SK-N-MC (cell line): ENCODE measurements at regions not wholly inside any gene's neighbourhood (a gene's known extent, or its start where the extent isn't known, plus 50 kb on each side); places are given as distances from the start of the nearest gene placed in this dataset.
"Not testable (repeated sequence)": the region's sequence is repeated elsewhere in the genome, so short reads cannot be mapped to it uniquely, and the experiment has no call there.

ENCODE experiments used
- DNase-seq: peaks from one replicate; pipeline ENCODE4 v3.0.0-alpha.2; 2011; ENCODE audit warnings: low read depth, low spot score
- H3K27ac ChIP-seq: fragments of 200-600 bp; sonication (generic); 2 replicates; pipeline ENCODE4 v1.5.1; 2016; ENCODE audit warnings: mixed run types
- H3K36me3 ChIP-seq: fragments of 200-600 bp; sonication (generic); 2 replicates; pipeline ENCODE4 v1.6.1; 2017; ENCODE audit warnings: antibody characterized with exemption, low read length, mixed read lengths; ENCODE audit not compliant: insufficient read depth
- H3K4me3 ChIP-seq: fragments of 200-600 bp; sonication (generic); 2 replicates; pipeline ENCODE4 v1.5.1; 2016
- H3K9ac ChIP-seq: fragments of 200-600 bp; sonication (generic); 2 replicates; pipeline ENCODE4 v1.8.0; 2017; ENCODE audit warnings: mixed run types, mixed read lengths; ENCODE audit not compliant: insufficient read length
- H3K9me3 ChIP-seq: fragments of 200-600 bp; sonication (generic); 2 replicates; pipeline ENCODE4 v1.6.1; 2017; ENCODE audit warnings: low read depth, mild to moderate bottlenecking, antibody characterized with exemption, low read length, moderate library complexity, mixed read lengths
- EZH2 ChIP-seq: fragments of 200-600 bp; sonication (generic); IDR thresholded peaks from one replicate; pipeline ENCODE4 v1.6.1; 2017; ENCODE audit warnings: antibody characterized with exemption
- FOXP2 ChIP-seq: optimal IDR thresholded peaks from 2 replicates; pipeline ENCODE3; 2011; ENCODE audit warnings: mild to moderate bottlenecking, moderate library complexity; ENCODE audit not compliant: insufficient read depth; ENCODE audit errors: extremely low read length, control extremely low read depth
- POLR2AphosphoS5 ChIP-seq: IDR thresholded peaks from 2 replicates; pipeline ENCODE4 v1.6.1; 2012; ENCODE audit warnings: mild to moderate bottlenecking, low read depth, low read length, borderline replicate concordance

GRCh38 chr5:96538808-96539250 lies 105.8 kb upstream of the PCSK1 start:
- no peaks in the 10 kb centered on the region for H3K9me3 ChIP-seq
- H3K36me3 ChIP-seq: no peaks in the 10 kb centered on the region
- no peak overlapping the region for H3K27ac ChIP-seq
- H3K4me3 ChIP-seq: no peak overlapping the region
- DNase-seq: no peak
- no peak overlapping the region for H3K9ac ChIP-seq
- TF ChIP-seq POLR2AphosphoS5: no peak
- TF ChIP-seq FOXP2: no peak
- no peak for TF ChIP-seq EZH2

- TF ChIP-seq EZH2: no peak
- TF ChIP-seq FOXP2: no peak
- TF ChIP-seq POLR2AphosphoS5: no peak
- Histone ChIP-seq H3K27ac (no peak overlapping the region), H3K9me3 (no peaks in the 10 kb centered on the region), H3K9ac (no peak overlapping the region), H3K36me3 (no peaks in the 10 kb centered on the region), H3K4me3 (no peak overlapping the region)
- no peak for DNase-seq
Observed at GRCh38 chr5:96546120-96546519, 113.1 kb upstream of the PCSK1 start.

- TF ChIP-seq EZH2: no peak
- no peak for TF ChIP-seq POLR2AphosphoS5
- no peak for TF ChIP-seq FOXP2
- DNase-seq: no peak
- no peak overlapping the region for H3K27ac ChIP-seq
- H3K9me3 ChIP-seq: no peaks in the 10 kb centered on the region
- H3K4me3 ChIP-seq: no peak overlapping the region
- H3K9ac ChIP-seq: no peak overlapping the region
- H3K36me3 ChIP-seq: no peaks in the 10 kb centered on the region
Observed at GRCh38 chr5:96547486-96547885, 114.4 kb upstream of the PCSK1 start.

GRCh38 chr5:96548905-96549304 lies 113.3 kb upstream of the CAST start:
- Histone ChIP-seq H3K27ac (no peak overlapping the region), H3K36me3 (no peaks in the 10 kb centered on the region), H3K9ac (no peak overlapping the region), H3K9me3 (no peaks in the 10 kb centered on the region), H3K4me3 (no peak overlapping the region)
- no peak for TF ChIP-seq FOXP2
- no peak for DNase-seq

- not testable (repeated sequence) for DNase-seq
Observed at GRCh38 chr5:96560857-96561256, 101.3 kb upstream of the CAST start.

GRCh38 chr5:96562614-96563013 lies 99.6 kb upstream of the CAST start:
- H3K4me3 ChIP-seq: no peak overlapping the region
- H3K36me3 ChIP-seq: no peaks in the 10 kb centered on the region
- TF ChIP-seq FOXP2 (no peak), POLR2AphosphoS5 (no peak), EZH2 (no peak)
- DNase-seq: no peak
- peaks cover 4% of the 10 kb centered on the region; the same call in 1 of the 2 replicates for H3K9me3 ChIP-seq
- H3K27ac ChIP-seq: no peak overlapping the region
- no peak overlapping the region for H3K9ac ChIP-seq

More at GRCh38 chr5:96560857-96561256, 101.3 kb upstream of the CAST start:
- H3K9ac ChIP-seq, H3K4me3 ChIP-seq, H3K9me3 ChIP-seq, H3K27ac ChIP-seq, H3K36me3 ChIP-seq: not testable (repeated sequence)

GRCh38 chr5:96563816-96564215 lies 98.4 kb upstream of the CAST start:
- Histone ChIP-seq H3K27ac (no peak overlapping the region), H3K9ac (no peak overlapping the region)

GRCh38 chr5:96565582-96566265 lies 96.5 kb upstream of the CAST start:
- Histone ChIP-seq H3K4me3 (no peak overlapping the region), H3K36me3 (no peaks in the 10 kb centered on the region), H3K27ac (no peak overlapping the region), H3K9me3 (peaks cover 4% of the 10 kb centered on the region; the same call in 1 of the 2 replicates), H3K9ac (no peak overlapping the region)
- DNase-seq: no peak
- no peak for TF ChIP-seq POLR2AphosphoS5
- no peak for TF ChIP-seq EZH2
- no peak for TF ChIP-seq FOXP2

More at GRCh38 chr5:96563816-96564215, 98.4 kb upstream of the CAST start:
- no peak overlapping the region for H3K4me3 ChIP-seq
- TF ChIP-seq POLR2AphosphoS5 (no peak), FOXP2 (no peak), EZH2 (no peak)
- no peak for DNase-seq
- H3K36me3 ChIP-seq: no peaks in the 10 kb centered on the region
- H3K9me3 ChIP-seq: peaks cover 4% of the 10 kb centered on the region; the same call in 1 of the 2 replicates
